Suprapubic skin (tissue), 3 donors: ENCODE measurements at regions not wholly inside any gene's neighbourhood (a gene's known extent, or its start where the extent isn't known, plus 50 kb on each side); places are given as distances from the start of the nearest gene placed in this dataset.

Source experiments
- EP300 ChIP-seq: sonication (generic); formaldehyde crosslinking; IDR thresholded peaks from one replicate; pipeline ENCODE4 v1.6.1; 2017; ENCODE audit warnings: antibody characterized with exemption
- POLR2A ChIP-seq, 2 donors: fragments of 450-650 bp; IDR thresholded peaks; one replicate each; pipeline ENCODE4 v1.6.1; 2017; ENCODE audit warnings: antibody characterized with exemption in 2 of 2, mild to moderate bottlenecking in 2 of 2, moderate library complexity in 2 of 2
- TF ChIP-seq, protein P1 (sequence below), 2 donors: fragments of 200-600 bp in 1 of 2; fragments of 450-650 bp in 1 of 2; sonication (generic) in 1 of 2; IDR thresholded peaks; one replicate each; pipeline ENCODE4 v1.5.1; 2016 to 2019; ENCODE audit warnings: antibody characterized with exemption in 2 of 2, mild to moderate bottlenecking in 1 of 2, moderate library complexity in 1 of 2

DNA sequence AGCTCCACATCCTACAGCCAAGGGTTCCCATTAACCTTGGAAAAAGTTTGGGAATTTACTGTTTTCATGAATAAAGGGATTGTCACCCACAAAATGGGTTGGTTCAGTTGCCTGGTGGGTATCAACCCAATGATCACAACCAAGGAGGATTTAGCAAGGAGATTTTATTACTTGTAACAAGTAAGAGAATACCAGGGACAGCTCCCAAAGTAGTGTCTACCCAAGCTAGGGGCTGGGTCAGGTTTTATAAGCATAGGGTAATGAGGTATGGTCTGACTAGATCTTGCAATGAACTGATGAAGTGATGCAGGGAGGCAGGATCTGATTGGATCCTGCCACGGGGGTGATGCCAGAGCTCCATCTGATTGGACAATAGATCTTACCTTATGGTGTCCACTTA lies 681.8 kb downstream of the SLC4A3 start:
- TF ChIP-seq POLR2A (IDR thresholded peaks at IDR 0.05) (no peak), EP300 (no peak)
- TF ChIP-seq, protein P1, sequence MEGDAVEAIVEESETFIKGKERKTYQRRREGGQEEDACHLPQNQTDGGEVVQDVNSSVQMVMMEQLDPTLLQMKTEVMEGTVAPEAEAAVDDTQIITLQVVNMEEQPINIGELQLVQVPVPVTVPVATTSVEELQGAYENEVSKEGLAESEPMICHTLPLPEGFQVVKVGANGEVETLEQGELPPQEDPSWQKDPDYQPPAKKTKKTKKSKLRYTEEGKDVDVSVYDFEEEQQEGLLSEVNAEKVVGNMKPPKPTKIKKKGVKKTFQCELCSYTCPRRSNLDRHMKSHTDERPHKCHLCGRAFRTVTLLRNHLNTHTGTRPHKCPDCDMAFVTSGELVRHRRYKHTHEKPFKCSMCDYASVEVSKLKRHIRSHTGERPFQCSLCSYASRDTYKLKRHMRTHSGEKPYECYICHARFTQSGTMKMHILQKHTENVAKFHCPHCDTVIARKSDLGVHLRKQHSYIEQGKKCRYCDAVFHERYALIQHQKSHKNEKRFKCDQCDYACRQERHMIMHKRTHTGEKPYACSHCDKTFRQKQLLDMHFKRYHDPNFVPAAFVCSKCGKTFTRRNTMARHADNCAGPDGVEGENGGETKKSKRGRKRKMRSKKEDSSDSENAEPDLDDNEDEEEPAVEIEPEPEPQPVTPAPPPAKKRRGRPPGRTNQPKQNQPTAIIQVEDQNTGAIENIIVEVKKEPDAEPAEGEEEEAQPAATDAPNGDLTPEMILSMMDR (IDR thresholded peaks at IDR 0.05), result no peak
